NOMO-1 (cell line): ENCODE measurements at regions not wholly inside any gene's neighbourhood (a gene's known extent, or its start where the extent isn't known, plus 50 kb on each side); places are given as distances from the start of the nearest gene placed in this dataset.

ENCODE experiments used
- DNase-seq, 2 experiments: peaks; one replicate each; lab custom pipeline; 2025; ENCODE audit not compliant: unreplicated experiment in 2 of 2; lab: John Stamatoyannopoulos, UW

DNA sequence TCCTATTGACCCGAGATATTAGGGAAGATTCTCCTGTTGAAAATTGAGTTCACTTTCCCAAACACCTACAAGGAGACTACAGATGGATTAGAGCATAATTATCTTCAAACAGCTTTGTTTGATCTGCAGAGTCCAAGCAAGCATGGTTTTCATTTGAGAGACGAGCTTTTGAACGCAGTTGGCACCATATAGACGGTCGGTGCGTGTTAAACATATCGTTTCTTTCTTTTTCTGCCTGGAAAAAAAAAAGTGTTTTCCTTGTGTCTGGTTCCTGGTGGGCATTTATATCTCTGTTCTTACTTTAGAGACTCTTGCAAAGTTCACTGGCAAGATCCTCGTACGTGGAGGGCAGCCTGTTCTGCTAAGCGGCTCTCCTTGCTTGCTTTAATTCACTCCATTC is 248.9 kb downstream of the TMEM182 start:
- DNase-seq, result no peak

DNA sequence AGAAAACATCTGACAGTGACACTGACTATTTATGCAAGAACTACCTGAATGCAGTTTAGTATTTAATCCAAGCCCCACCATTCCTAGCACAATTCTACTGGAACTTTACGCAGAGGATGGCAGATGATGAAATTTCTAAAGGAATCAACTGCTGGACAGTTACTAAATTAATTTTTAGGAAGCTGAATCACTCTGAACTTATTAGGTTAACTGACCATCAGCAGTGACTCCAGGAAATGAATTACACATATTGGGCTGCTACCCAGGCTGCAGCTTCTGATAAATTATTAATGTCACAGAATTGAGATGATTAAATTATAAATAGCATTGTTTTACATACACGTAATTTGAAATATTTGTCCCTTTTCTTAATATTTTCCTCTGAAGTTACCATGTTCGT is 250.8 kb downstream of the TMEM182 start:
- no peak for DNase-seq

DNA sequence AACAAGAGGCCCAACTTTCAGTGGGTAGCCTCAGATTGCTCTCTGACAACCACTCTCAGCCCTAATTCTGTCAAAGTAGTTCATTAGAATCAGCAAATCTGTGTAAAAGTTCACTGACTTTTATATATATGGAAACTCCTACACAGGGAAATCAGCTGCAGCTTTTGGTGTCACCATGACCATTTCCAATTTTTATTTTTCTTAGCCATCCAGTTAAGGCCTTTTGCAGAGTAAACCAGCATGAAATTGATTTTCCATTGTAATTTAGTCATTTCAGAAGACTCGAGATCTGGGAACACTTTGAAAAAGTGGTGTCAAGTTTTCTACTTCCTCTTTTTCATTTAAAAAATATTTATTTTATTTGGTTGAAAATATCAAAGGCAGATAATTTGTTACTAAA is 263.2 kb downstream of the TMEM182 start:
- no peak for DNase-seq

DNA sequence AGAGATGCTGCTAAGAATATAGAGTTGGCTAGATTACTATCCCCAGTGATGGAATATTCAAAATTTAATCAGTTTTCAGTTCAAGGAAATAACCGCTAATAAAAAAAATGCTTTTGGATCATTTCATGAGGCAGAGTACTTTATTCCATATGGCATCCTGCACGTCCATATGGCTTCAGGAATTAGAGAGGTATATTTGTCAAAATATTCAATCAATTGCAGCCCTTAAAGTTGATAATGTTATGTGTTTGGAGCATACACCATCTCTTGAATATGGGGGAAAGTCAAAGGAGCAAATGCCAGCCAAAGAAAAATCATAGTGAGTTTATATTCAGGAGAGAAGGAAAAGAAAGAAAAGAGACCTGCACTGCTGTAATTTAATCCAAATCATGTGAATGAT is 266.4 kb downstream of the TMEM182 start:
- no peak for DNase-seq
